Body of pancreas (tissue), 4 donors: ENCODE measurements at regions not wholly inside any gene's neighbourhood (a gene's known extent, or its start where the extent isn't known, plus 50 kb on each side); places are given as distances from the start of the nearest gene placed in this dataset.
"Not testable (repeated sequence)": the region's sequence is repeated elsewhere in the genome, so short reads cannot be mapped to it uniquely, and the experiment has no call there.

Source experiments
- POLR2A ChIP-seq, 3 donors: fragments of 450-650 bp; IDR thresholded peaks; one replicate each; pipeline ENCODE4 v1.6.1; 2016; ENCODE audit warnings: antibody characterized with exemption in 3 of 3, mild to moderate bottlenecking in 2 of 3
- TF ChIP-seq, protein P1 (sequence below), 7 experiments: fragments of 450-650 bp in 4 of 7; fragments of 200-600 bp in 3 of 7; sonication (generic) in 3 of 7; IDR thresholded peaks; one replicate each; pipeline ENCODE4 v1.5.1; 2016 to 2019; ENCODE audit warnings: antibody characterized with exemption in 7 of 7

DNA sequence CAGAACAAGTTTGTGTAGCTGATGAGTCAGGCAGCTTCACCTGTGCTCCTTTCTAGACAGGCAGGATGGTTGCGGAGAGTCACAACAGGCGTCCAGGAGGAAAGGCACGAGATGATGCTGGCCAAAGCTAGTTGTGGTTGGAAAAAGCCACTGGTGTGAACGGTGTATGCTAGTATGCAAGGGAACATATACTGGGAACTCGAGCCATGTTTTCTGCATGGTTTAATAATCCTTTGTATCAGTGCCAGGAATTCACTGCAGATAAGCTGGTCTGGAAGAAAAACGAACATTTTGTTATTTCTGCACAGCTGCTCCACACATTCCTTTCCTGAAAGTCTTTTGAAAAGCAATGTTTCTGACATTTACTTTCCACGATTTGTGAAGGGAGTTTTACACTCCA is 3999.6 kb upstream of the TPTE start:
- TF ChIP-seq, protein P1, sequence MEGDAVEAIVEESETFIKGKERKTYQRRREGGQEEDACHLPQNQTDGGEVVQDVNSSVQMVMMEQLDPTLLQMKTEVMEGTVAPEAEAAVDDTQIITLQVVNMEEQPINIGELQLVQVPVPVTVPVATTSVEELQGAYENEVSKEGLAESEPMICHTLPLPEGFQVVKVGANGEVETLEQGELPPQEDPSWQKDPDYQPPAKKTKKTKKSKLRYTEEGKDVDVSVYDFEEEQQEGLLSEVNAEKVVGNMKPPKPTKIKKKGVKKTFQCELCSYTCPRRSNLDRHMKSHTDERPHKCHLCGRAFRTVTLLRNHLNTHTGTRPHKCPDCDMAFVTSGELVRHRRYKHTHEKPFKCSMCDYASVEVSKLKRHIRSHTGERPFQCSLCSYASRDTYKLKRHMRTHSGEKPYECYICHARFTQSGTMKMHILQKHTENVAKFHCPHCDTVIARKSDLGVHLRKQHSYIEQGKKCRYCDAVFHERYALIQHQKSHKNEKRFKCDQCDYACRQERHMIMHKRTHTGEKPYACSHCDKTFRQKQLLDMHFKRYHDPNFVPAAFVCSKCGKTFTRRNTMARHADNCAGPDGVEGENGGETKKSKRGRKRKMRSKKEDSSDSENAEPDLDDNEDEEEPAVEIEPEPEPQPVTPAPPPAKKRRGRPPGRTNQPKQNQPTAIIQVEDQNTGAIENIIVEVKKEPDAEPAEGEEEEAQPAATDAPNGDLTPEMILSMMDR (IDR thresholded peaks at IDR 0.05): not testable (repeated sequence)
- not testable (repeated sequence) for TF ChIP-seq POLR2A (IDR thresholded peaks at IDR 0.05)
